ENCODE measurements at regions not wholly inside any gene's neighbourhood (a gene's known extent, or its start where the extent isn't known, plus 50 kb on each side); places are given as distances from the start of the nearest gene placed in this dataset.

DNA sequence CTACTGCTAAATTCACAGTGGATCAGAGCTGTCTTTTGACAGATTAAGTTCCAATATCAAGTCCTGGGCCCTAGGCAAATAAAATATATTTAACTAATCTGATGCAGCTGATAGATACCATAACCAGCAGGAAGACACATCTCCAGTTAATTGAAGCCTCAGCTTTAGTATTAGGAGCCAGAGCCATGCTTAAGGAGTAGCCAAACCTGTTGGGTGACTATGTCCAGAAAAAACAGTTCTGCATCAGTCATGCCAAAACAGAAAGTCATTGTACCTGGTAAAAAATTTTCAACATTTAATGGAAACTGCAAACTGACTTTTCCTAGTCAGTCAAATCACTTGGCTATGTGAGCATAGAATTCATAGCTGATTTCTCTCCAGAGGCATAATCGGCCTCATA is 200.5 kb upstream of the RUNX1 start:
- POLR2A ChIA-PET = interaction anchor here (0.6 kb wide), 1 partner anchor 211 kb away, joined by 3 read pairs; no protein-coding TSS in a partner anchor
- Mint-ChIP-seq H3K27me3 (peaks cover 0 to 1% (median 0%) of the 10 kb centered on the region in 5 donors), H3K9me3 (peaks cover 0 to 25% (median 9%) of the 10 kb centered on the region in 9 donors)

GRCh38 chr21:35245879-35246278 is 196.8 kb upstream of the RUNX1 start:
- H3K9me3 Mint-ChIP-seq = peaks cover 0 to 25% (median 9%) of the 10 kb centered on the region in 9 donors
- DNase-seq (no peak), ATAC-seq (no peak)
- H3K4me1 Mint-ChIP-seq = peaks cover 0 to 2% (median 0%) of the 10 kb centered on the region in 4 donors
- no peak overlapping the region for H3K4me3 Mint-ChIP-seq
- POLR2A ChIA-PET = interaction anchor here (0.7 kb wide), 1 partner anchor 35 kb away, joined by 3 read pairs; no protein-coding TSS in a partner anchor
- H3K36me3 Mint-ChIP-seq = peaks cover 0 to 5% (median 0%) of the 10 kb centered on the region in 3 donors
- H3K27ac Mint-ChIP-seq = no peak overlapping the region
- H3K27me3 Mint-ChIP-seq = peaks cover 0 to 1% (median 0%) of the 10 kb centered on the region in 5 donors

More for the DNA sequence above, 200.5 kb upstream of the RUNX1 start:
- no peak overlapping the region for H3K4me3 Mint-ChIP-seq
- ATAC-seq (no peak), DNase-seq (no peak)
- no peak overlapping the region for H3K27ac Mint-ChIP-seq
- peaks cover 0 to 2% (median 0%) of the 10 kb centered on the region in 4 donors for H3K4me1 Mint-ChIP-seq
- peaks cover 0 to 5% (median 0%) of the 10 kb centered on the region in 3 donors for H3K36me3 Mint-ChIP-seq

- Mint-ChIP-seq H3K36me3 (no peaks in the 10 kb centered on the region), H3K4me1 (peaks cover 0 to 3% (median under 1%) of the 10 kb centered on the region in 4 donors), H3K27me3 (peaks cover 0 to 1% (median 0%) of the 10 kb centered on the region in 5 donors), H3K4me3 (no peak overlapping the region), H3K9me3 (peaks cover 0 to 13% (median 0%) of the 10 kb centered on the region in 9 donors), H3K27ac (no peak overlapping the region)
- POLR2A ChIA-PET = no interaction called here
- ATAC-seq = no peak
- DNase-seq = no peak
Observed at GRCh38 chr21:35244514-35244913, 195.4 kb upstream of the RUNX1 start.

- no peak overlapping the region for H3K4me3 Mint-ChIP-seq
- peaks cover 2 to 9% (median 5%) of the 10 kb centered on the region in 4 donors for H3K4me1 Mint-ChIP-seq
- no peak overlapping the region for H3K27ac Mint-ChIP-seq
- H3K27me3 Mint-ChIP-seq = peaks cover 0 to 1% (median 0%) of the 10 kb centered on the region in 5 donors
- no peaks in the 10 kb centered on the region for H3K36me3 Mint-ChIP-seq
- ATAC-seq (no peak), DNase-seq (no peak)
- POLR2A ChIA-PET = no interaction called here
- H3K9me3 Mint-ChIP-seq = peaks cover 0 to 9% (median 0%) of the 10 kb centered on the region in 9 donors
Observed at GRCh38 chr21:35243171-35243570, 194.1 kb upstream of the RUNX1 start.

- H3K4me1 Mint-ChIP-seq = peaks cover 20 to 37% (median 33%) of the 10 kb centered on the region in 4 donors
- H3K36me3 Mint-ChIP-seq = peaks cover 0 to 15% (median 11%) of the 10 kb centered on the region in 3 donors
- POLR2A ChIA-PET = no interaction called here
Observed at GRCh38 chr21:35239811-35240219, 190.7 kb upstream of the RUNX1 start.

DNA sequence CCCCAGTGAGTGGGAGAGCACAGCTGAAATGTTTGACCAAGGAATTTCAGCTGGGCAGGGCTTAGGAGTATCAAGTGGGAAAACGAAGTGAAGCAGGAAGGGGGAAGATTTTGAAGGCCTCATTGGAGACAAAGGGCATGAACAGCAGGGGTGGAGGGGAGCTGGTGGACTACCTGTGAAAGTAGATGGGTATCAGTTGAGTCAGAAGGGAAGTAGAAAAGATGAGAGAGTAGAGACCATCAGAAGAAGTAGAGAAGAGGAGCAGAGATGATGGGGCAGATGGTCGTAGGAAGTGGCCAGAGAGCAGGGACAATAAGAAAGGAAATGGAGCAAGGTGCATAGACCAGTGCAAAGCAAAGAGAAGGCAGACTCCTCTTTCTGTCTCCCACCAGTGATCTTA is 189.0 kb upstream of the RUNX1 start:
- Mint-ChIP-seq H3K36me3 (peaks cover 0 to 15% (median 11%) of the 10 kb centered on the region in 3 donors), H3K4me1 (peaks cover 21 to 46% (median 38%) of the 10 kb centered on the region in 4 donors), H3K9me3 (peaks cover 0 to 27% (median 19%) of the 10 kb centered on the region in 9 donors), H3K4me3 (peak overlapping the region in 3 of 10 donors; percentile 49 to 65 (median 53)), H3K27me3 (no peaks in the 10 kb centered on the region), H3K27ac (peak overlapping the region in 4 of 10 donors; percentile 9 to 77 (median 40))
- ATAC-seq (no peak), DNase-seq (no peak)
- POLR2A ChIA-PET = no interaction called here

More at GRCh38 chr21:35239811-35240219, 190.7 kb upstream of the RUNX1 start:
- ATAC-seq (no peak), DNase-seq (no peak)
- no peaks in the 10 kb centered on the region for H3K27me3 Mint-ChIP-seq
- peak overlapping the region in 2 of 10 donors; percentile 9 to 51 for H3K27ac Mint-ChIP-seq
- peaks cover 0 to 25% (median 18%) of the 10 kb centered on the region in 9 donors for H3K9me3 Mint-ChIP-seq
- no peak overlapping the region for H3K4me3 Mint-ChIP-seq

- Mint-ChIP-seq H3K27ac (peak overlapping the region; percentile 20 to 87 (median 73)), H3K4me3 (peak overlapping the region in 8 of 10 donors; percentile 1 to 65 (median 51)), H3K27me3 (no peaks in the 10 kb centered on the region), H3K9me3 (peaks cover 0 to 27% (median 19%) of the 10 kb centered on the region in 9 donors), H3K4me1 (peaks cover 21 to 46% (median 38%) of the 10 kb centered on the region in 4 donors), H3K36me3 (peaks cover 0 to 15% (median 11%) of the 10 kb centered on the region in 3 donors)
- DNase-seq (peak in 3 of 10 donors; percentile 38 to 64 (median 58)), ATAC-seq (peak; percentile 49 to 96)
- POLR2A ChIA-PET = no interaction called here
Observed at GRCh38 chr21:35237287-35237686, 188.2 kb upstream of the RUNX1 start.

DNA sequence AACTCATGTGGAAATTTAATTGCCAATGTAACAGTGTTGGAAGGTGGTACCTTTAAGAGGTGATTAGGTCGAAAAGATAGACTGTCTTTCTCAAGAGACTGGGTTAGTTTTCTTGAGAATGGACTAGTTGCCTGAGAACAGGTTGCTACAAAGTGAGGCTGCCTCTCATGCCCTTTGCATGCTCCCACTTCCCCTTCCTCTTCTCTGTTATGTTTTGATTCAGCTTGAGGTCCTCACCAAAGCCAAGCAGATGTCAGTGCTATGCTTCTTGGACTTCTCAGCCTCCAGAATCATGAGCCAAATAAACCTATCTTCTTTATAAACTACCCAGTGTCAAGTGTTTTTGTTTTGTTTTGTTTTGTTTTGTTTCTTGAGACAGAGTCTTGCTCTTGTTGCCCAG is 187.0 kb upstream of the RUNX1 start:
- peaks cover 21 to 46% (median 38%) of the 10 kb centered on the region in 4 donors for H3K4me1 Mint-ChIP-seq

DNA sequence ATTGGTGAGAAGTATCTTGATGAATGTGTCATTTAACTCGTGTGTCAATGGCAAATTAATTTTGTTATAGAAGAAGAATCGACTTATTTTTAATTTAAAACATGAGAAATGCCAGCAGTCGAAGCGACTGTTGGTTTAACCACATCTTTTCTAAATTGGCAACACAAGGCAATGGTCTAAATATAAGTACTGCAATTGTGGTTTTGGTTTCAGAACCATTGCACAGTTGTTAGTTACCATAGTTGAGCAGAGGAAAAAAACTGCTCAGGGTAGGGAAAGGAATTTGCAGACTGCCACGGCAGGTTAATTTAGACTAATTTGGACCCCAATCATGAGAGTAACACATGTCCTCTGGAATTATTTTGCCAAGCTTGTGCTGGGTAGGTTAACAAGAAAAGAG is 185.6 kb upstream of the RUNX1 start:
- Mint-ChIP-seq H3K27ac (peak overlapping the region in 1 of 10 donors; percentile 65), H3K36me3 (peaks cover 0 to 15% (median 11%) of the 10 kb centered on the region in 3 donors), H3K4me3 (peak overlapping the region in 5 of 10 donors; percentile 11 to 50 (median 26)), H3K9me3 (peaks cover 0 to 27% (median 19%) of the 10 kb centered on the region in 9 donors), H3K4me1 (peaks cover 21 to 46% (median 40%) of the 10 kb centered on the region in 4 donors), H3K27me3 (no peaks in the 10 kb centered on the region)
- POLR2A ChIA-PET = no interaction called here
- DNase-seq = peak in 2 of 10 donors; percentile 7 to 9
- peak in 1 of 2 donors; percentile 41 for ATAC-seq

More for the DNA sequence above, 187.0 kb upstream of the RUNX1 start:
- DNase-seq (no peak), ATAC-seq (no peak)
- POLR2A ChIA-PET = no interaction called here
- H3K9me3 Mint-ChIP-seq = peaks cover 0 to 27% (median 19%) of the 10 kb centered on the region in 9 donors
- H3K36me3 Mint-ChIP-seq = peaks cover 0 to 15% (median 11%) of the 10 kb centered on the region in 3 donors
- no peak overlapping the region for H3K27ac Mint-ChIP-seq
- peak overlapping the region in 2 of 10 donors; percentile 13 to 33 for H3K4me3 Mint-ChIP-seq
- H3K27me3 Mint-ChIP-seq = no peaks in the 10 kb centered on the region

DNA sequence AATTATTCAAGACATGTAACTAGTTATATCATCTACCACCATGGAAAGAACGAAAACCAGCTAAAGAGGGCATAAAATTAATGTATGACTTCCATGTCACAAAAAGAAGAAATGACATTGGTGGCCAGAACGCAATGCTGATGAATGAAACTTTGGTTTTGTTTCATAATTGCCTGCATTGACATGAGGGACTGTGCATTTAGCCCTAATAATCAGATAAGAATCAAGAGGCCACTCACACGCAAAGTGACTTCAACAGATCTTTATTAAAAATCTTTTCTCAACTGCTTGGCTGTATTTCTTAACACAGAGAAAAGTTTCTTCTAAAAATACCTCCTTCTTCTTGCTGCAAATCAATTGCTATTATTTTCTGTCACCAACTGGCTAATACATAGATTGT is 184.7 kb upstream of the RUNX1 start:
- Mint-ChIP-seq H3K4me3 (no peak overlapping the region), H3K36me3 (peaks cover 0 to 15% (median 11%) of the 10 kb centered on the region in 3 donors), H3K27me3 (no peaks in the 10 kb centered on the region), H3K27ac (no peak overlapping the region), H3K9me3 (peaks cover 0 to 27% (median 19%) of the 10 kb centered on the region in 9 donors), H3K4me1 (peaks cover 22 to 44% (median 39%) of the 10 kb centered on the region in 4 donors)
- ATAC-seq (no peak), DNase-seq (no peak)
- POLR2A ChIA-PET = no interaction called here

DNA sequence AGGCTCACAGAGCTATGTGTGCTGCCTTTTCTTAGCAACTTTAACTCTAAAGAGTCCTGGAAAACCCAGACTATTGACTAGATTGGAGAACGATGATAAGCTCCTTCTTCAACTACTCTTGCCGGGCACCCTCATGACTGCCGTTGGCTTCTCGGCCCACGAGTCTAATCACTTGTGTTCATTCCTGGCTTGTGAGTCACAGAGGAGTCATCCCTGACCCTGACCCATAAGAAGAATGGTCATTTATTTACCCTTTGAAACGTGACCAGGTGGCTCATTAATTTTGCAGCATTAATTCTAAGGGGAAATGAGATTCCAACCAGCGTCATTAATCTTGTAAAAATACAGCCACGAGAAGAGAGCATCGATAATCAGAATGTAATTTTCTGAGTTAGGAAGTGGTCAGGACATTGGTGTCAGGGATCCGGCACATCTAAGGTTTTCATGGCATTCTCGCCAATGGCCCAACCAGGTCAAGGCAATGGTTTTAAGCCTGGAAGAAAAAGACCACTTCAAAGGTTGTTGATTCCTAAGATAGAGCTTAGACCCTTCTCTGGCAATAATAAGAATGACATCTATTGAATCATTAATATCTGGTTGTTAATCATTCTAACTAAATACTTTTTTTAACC is 183.6 kb upstream of the RUNX1 start:
- POLR2A ChIA-PET = no interaction called here
- ATAC-seq (no peak), DNase-seq (no peak)
- H3K9me3 Mint-ChIP-seq = peaks cover 0 to 27% (median 19%) of the 10 kb centered on the region in 9 donors
- no peak overlapping the region for H3K4me3 Mint-ChIP-seq
- peaks cover 0 to 15% (median 11%) of the 10 kb centered on the region in 3 donors for H3K36me3 Mint-ChIP-seq
- peaks cover 17 to 39% (median 35%) of the 10 kb centered on the region in 4 donors for H3K4me1 Mint-ChIP-seq
- no peaks in the 10 kb centered on the region for H3K27me3 Mint-ChIP-seq
- H3K27ac Mint-ChIP-seq = no peak overlapping the region

DNA sequence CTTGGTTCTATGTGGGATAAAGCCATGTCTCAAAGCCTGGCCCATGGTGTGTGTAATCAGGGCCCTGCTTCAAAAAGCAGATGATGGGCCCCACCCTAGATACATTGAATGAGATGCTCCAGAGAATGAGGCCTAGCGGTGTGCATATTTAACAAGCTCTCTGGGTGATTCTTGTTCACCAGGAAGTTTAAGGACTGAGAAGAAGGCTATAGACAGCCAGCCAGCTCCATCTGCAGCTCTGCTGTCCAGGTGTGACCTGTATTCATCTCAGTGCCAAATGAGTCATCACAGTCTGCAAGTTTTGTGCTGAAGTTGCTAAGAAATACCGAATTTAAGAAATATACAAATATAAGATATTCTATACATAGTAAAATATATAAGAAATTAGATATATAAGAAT is 182.0 kb upstream of the RUNX1 start:
- H3K36me3 Mint-ChIP-seq = peaks cover 0 to 7% (median 6%) of the 10 kb centered on the region in 3 donors
- H3K9me3 Mint-ChIP-seq = peaks cover 0 to 16% (median 8%) of the 10 kb centered on the region in 9 donors
- H3K27me3 Mint-ChIP-seq = no peaks in the 10 kb centered on the region
- H3K4me1 Mint-ChIP-seq = peaks cover 19 to 41% (median 39%) of the 10 kb centered on the region in 4 donors
- ATAC-seq = no peak
- POLR2A ChIA-PET = no interaction called here
- DNase-seq = no peak
- no peak overlapping the region for H3K4me3 Mint-ChIP-seq
- H3K27ac Mint-ChIP-seq = peak overlapping the region in 1 of 10 donors; percentile 19

- no peaks in the 10 kb centered on the region for H3K27me3 Mint-ChIP-seq
- POLR2A ChIA-PET = no interaction called here
- DNase-seq (no peak), ATAC-seq (no peak)
- H3K36me3 Mint-ChIP-seq = no peaks in the 10 kb centered on the region
- no peaks in the 10 kb centered on the region for H3K9me3 Mint-ChIP-seq
- H3K4me1 Mint-ChIP-seq = peaks cover 18 to 39% (median 31%) of the 10 kb centered on the region in 4 donors
- no peak overlapping the region for H3K4me3 Mint-ChIP-seq
- H3K27ac Mint-ChIP-seq = no peak overlapping the region
Observed at GRCh38 chr21:35229290-35229689, 180.2 kb upstream of the RUNX1 start.

Measured in naive thymus-derived CD8-positive, alpha-beta T cell (primary cell).